HL-60 (cell line): ENCODE measurements at regions not wholly inside any gene's neighbourhood (a gene's known extent, or its start where the extent isn't known, plus 50 kb on each side); places are given as distances from the start of the nearest gene placed in this dataset.
"Not testable (repeated sequence)": the region's sequence is repeated elsewhere in the genome, so short reads cannot be mapped to it uniquely, and the experiment has no call there.

Experiments
- SPI1 ChIP-seq: IDR thresholded peaks from 2 replicates; pipeline ENCODE4 v1.6.1; 2012; ENCODE audit warnings: low read depth, mild to moderate bottlenecking, borderline replicate concordance
- TF ChIP-seq, protein P1 (sequence below): IDR thresholded peaks from one replicate; pipeline ENCODE4 v1.5.1; 2011; ENCODE audit warnings: low read length, control low read depth, inconsistent platforms; ENCODE audit not compliant: insufficient read depth
- TF ChIP-seq, protein P2 (sequence below): IDR thresholded peaks from 2 replicates; pipeline ENCODE4 v1.6.1; 2012; ENCODE audit warnings: low read depth; ENCODE audit not compliant: insufficient replicate concordance

DNA sequence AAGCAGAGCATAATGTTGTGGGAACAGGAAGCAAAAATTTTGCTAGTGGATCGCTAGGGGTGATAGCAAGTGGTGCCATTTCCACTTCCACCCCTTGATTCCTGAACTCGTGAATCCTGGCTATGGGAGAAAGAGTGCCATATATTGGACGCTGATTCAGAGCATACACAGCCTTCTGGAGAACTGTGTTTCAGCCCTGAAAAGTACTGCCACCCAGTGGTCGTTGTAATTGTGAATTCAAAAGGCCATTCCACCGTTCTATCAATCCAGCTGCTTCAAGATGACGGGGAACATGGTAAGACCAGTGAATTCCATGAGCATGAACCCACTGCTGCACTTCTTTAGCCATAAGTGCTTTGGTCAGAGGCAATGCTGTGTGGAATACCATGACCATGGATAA lies 1559.4 kb downstream of the PCDH19 start:
- TF ChIP-seq, protein P1, sequence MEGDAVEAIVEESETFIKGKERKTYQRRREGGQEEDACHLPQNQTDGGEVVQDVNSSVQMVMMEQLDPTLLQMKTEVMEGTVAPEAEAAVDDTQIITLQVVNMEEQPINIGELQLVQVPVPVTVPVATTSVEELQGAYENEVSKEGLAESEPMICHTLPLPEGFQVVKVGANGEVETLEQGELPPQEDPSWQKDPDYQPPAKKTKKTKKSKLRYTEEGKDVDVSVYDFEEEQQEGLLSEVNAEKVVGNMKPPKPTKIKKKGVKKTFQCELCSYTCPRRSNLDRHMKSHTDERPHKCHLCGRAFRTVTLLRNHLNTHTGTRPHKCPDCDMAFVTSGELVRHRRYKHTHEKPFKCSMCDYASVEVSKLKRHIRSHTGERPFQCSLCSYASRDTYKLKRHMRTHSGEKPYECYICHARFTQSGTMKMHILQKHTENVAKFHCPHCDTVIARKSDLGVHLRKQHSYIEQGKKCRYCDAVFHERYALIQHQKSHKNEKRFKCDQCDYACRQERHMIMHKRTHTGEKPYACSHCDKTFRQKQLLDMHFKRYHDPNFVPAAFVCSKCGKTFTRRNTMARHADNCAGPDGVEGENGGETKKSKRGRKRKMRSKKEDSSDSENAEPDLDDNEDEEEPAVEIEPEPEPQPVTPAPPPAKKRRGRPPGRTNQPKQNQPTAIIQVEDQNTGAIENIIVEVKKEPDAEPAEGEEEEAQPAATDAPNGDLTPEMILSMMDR: not testable (repeated sequence)
- TF ChIP-seq, protein P2, sequence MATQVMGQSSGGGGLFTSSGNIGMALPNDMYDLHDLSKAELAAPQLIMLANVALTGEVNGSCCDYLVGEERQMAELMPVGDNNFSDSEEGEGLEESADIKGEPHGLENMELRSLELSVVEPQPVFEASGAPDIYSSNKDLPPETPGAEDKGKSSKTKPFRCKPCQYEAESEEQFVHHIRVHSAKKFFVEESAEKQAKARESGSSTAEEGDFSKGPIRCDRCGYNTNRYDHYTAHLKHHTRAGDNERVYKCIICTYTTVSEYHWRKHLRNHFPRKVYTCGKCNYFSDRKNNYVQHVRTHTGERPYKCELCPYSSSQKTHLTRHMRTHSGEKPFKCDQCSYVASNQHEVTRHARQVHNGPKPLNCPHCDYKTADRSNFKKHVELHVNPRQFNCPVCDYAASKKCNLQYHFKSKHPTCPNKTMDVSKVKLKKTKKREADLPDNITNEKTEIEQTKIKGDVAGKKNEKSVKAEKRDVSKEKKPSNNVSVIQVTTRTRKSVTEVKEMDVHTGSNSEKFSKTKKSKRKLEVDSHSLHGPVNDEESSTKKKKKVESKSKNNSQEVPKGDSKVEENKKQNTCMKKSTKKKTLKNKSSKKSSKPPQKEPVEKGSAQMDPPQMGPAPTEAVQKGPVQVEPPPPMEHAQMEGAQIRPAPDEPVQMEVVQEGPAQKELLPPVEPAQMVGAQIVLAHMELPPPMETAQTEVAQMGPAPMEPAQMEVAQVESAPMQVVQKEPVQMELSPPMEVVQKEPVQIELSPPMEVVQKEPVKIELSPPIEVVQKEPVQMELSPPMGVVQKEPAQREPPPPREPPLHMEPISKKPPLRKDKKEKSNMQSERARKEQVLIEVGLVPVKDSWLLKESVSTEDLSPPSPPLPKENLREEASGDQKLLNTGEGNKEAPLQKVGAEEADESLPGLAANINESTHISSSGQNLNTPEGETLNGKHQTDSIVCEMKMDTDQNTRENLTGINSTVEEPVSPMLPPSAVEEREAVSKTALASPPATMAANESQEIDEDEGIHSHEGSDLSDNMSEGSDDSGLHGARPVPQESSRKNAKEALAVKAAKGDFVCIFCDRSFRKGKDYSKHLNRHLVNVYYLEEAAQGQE: not testable (repeated sequence)
- not testable (repeated sequence) for TF ChIP-seq SPI1
